HCT116 (cell line): ENCODE measurements at regions not wholly inside any gene's neighbourhood (a gene's known extent, or its start where the extent isn't known, plus 50 kb on each side); places are given as distances from the start of the nearest gene placed in this dataset.

ENCODE experiments used
- ATAC-seq: fragments of 200-7000 bp; cut with Tn5 transposase; 2 replicates; pipeline ENCODE4 v1.9.1; 2020; ENCODE audit warnings: mild to moderate bottlenecking, moderate library complexity
- BruUV-seq: library from RNA; stranded (reverse); fragments of 400-500 nt; replicated peaks from 2 replicates; lab custom pipeline; 2021; lab: Mats Ljungman, UMichigan
- CTCF ChIA-PET: fragments of 300-600 bp; sonication (Branson Sonifier 250); formaldehyde crosslinking; loops from one replicate; lab custom pipeline; 2021; ENCODE audit warnings: antibody characterized with exemption; lab: Charles Lee
- POLR2A ChIA-PET: fragments of 300-600, 350-600 bp; sonication (Branson Sonifier 250); formaldehyde crosslinking; loops from one replicate; lab custom pipeline; 2021; ENCODE audit warnings: antibody characterized with exemption; lab: Charles Lee
- RAD21 ChIA-PET, 2 experiments: fragments of 300-600 bp; sonication (Branson Sonifier 250); formaldehyde crosslinking; loops; one replicate each; lab custom pipeline; 2023; ENCODE audit warnings: low total read pairs in 2 of 2; ENCODE audit not compliant: uncharacterized antibody in 2 of 2, unreplicated experiment in 2 of 2, low non-redundant PET in 1 of 2; lab: Charles Lee
- DNase-seq: peaks from one replicate; pipeline ENCODE4 v3.0.0-alpha.2; 2010; ENCODE audit warnings: low read depth, low spot score
- H2AFZ ChIP-seq: fragments of 200-600 bp; shearing (Covaris generic), sonication (generic); 2 replicates; pipeline ENCODE4 v1.6.1; 2017; ENCODE audit warnings: low read depth, mixed run types, mixed read lengths, antibody characterized with exemption, low read length; ENCODE audit not compliant: poor library complexity, severe bottlenecking
- H3K27ac ChIP-seq: 2 replicates; pipeline ENCODE4 v1.5.1; 2012; ENCODE audit warnings: low read depth, low read length
- H3K27me3 ChIP-seq: fragments of 200-600 bp; sonication (generic); 2 replicates; pipeline ENCODE4 v1.6.1; 2016; ENCODE audit warnings: mixed run types, low read length, mixed read lengths; ENCODE audit not compliant: insufficient read depth
- H3K36me3 ChIP-seq, 2 experiments: fragments of 200-500 bp in 1 of 2; fragments of 200-600 bp in 1 of 2; sonication (Bioruptor generic) in 1 of 2; sonication (generic) in 1 of 2; 2 replicates each; pipeline versions ENCODE4 v1.5.1 to v1.6.1; 2014 to 2016; ENCODE audit warnings: low read length in 2 of 2, inconsistent platforms in 1 of 2, mixed read lengths in 1 of 2, mixed run types in 1 of 2; ENCODE audit not compliant: insufficient read depth in 2 of 2, control insufficient read depth in 1 of 2
- H3K4me1 ChIP-seq, 2 experiments: fragments of 200-600 bp in 1 of 2; sonication (generic) in 1 of 2; 2 replicates each; pipeline versions ENCODE4 v1.5.1 to v1.6.1; 2012 to 2017; ENCODE audit warnings: low read length in 2 of 2, inconsistent platforms in 1 of 2, mild to moderate bottlenecking in 1 of 2, mixed read lengths in 1 of 2, mixed run types in 1 of 2, moderate library complexity in 1 of 2; ENCODE audit not compliant: insufficient read depth in 2 of 2, control insufficient read depth in 1 of 2
- H3K4me2 ChIP-seq: fragments of 200-600 bp; sonication (generic); 2 replicates; pipeline ENCODE4 v1.6.1; 2017; ENCODE audit warnings: mixed run types, low read length, mixed read lengths
- H3K4me3 ChIP-seq, 2 experiments: fragments of 200-600 bp in 1 of 2; sonication (generic) in 1 of 2; replicated peaks in 1 of 2; 2 replicates each; pipeline ENCODE4 v1.5.1; 2011 to 2016; ENCODE audit warnings: low read length in 2 of 2, control low read depth in 1 of 2, low read depth in 1 of 2, mild to moderate bottlenecking in 1 of 2, mixed read lengths in 1 of 2, mixed run types in 1 of 2
- H3K79me2 ChIP-seq: fragments of 200-600 bp; sonication (generic); 2 replicates; pipeline ENCODE4 v1.6.1; 2017; ENCODE audit warnings: mild to moderate bottlenecking, mixed run types, low read length, moderate library complexity, mixed read lengths; ENCODE audit not compliant: insufficient read depth
- H3K9ac ChIP-seq: fragments of 200-600 bp; sonication (generic); 2 replicates; pipeline ENCODE4 v1.6.1; 2016; ENCODE audit warnings: low read length, mixed read lengths
- H3K9me2 ChIP-seq: fragments of 200-600 bp; sonication (generic), shearing (Covaris generic); 2 replicates; pipeline ENCODE4 v1.6.1; 2017; ENCODE audit warnings: mixed run types, mild to moderate bottlenecking, moderate library complexity; ENCODE audit not compliant: insufficient read depth
- H3K9me3 ChIP-seq, 2 experiments: fragments of 200-500 bp in 1 of 2; fragments of 200-600 bp in 1 of 2; sonication (Bioruptor generic) in 1 of 2; sonication (generic) in 1 of 2; 2 replicates each; pipeline ENCODE4 v1.6.1; 2014 to 2017; ENCODE audit warnings: low read length in 2 of 2, mixed read lengths in 2 of 2, inconsistent platforms in 1 of 2, low read depth in 1 of 2, mild to moderate bottlenecking in 1 of 2, mixed run types in 1 of 2, moderate library complexity in 1 of 2; ENCODE audit not compliant: control insufficient read depth in 1 of 2, insufficient read depth in 1 of 2
- H4K20me1 ChIP-seq: fragments of 200-600 bp; sonication (generic), shearing (Covaris generic); 2 replicates; pipeline ENCODE4 v1.6.1; 2017; ENCODE audit warnings: mixed run types, mild to moderate bottlenecking, moderate library complexity; ENCODE audit not compliant: insufficient read depth
- CBX3 ChIP-seq: IDR thresholded peaks from 2 replicates; pipeline ENCODE4 v1.6.1; 2012; ENCODE audit warnings: low read depth
- CEBPB ChIP-seq: IDR thresholded peaks from 2 replicates; pipeline ENCODE4 v1.6.1; 2012; ENCODE audit warnings: low read depth
- EGR1 ChIP-seq: IDR thresholded peaks from 2 replicates; pipeline ENCODE4 v1.6.1; 2012; ENCODE audit warnings: low read depth
- EZH2 ChIP-seq: fragments of 200-600 bp; sonication (generic); IDR thresholded peaks from 2 replicates; pipeline ENCODE4 v1.6.1; 2017; ENCODE audit warnings: antibody characterized with exemption, mixed run types
- JUND ChIP-seq: IDR thresholded peaks from 2 replicates; pipeline ENCODE4 v1.6.1; 2012
- POLR2A ChIP-seq: IDR thresholded peaks from 2 replicates; pipeline ENCODE4 v1.7.0; 2011; ENCODE audit warnings: borderline replicate concordance; ENCODE audit not compliant: insufficient read depth, insufficient read length; ENCODE audit errors: extremely low read depth
- POLR2AphosphoS5 ChIP-seq: IDR thresholded peaks from 2 replicates; pipeline ENCODE4 v1.6.1; 2011; ENCODE audit warnings: mild to moderate bottlenecking, low read depth, low read length, moderate library complexity
- RAD21 ChIP-seq: IDR thresholded peaks from 2 replicates; pipeline ENCODE4 v1.6.1; 2012; ENCODE audit warnings: low read depth, mild to moderate bottlenecking
- REST ChIP-seq: IDR thresholded peaks from 2 replicates; pipeline ENCODE4 v1.6.1; 2012; ENCODE audit warnings: low read depth
- TCF7L2 ChIP-seq: IDR thresholded peaks from 2 replicates; pipeline ENCODE4 v1.7.0; 2011; ENCODE audit warnings: borderline replicate concordance, inconsistent platforms; ENCODE audit not compliant: insufficient read depth, insufficient read length; ENCODE audit errors: extremely low read depth
- ZFX ChIP-seq: fragments of 450-650 bp; IDR thresholded peaks from 2 replicates; pipeline ENCODE4 v1.6.1; 2017
- ZNF274 ChIP-seq: fragments of 200-500 bp; sonication (Bioruptor generic); IDR thresholded peaks from 2 replicates; pipeline ENCODE4 v1.6.1; 2014; ENCODE audit warnings: mild to moderate bottlenecking, low read depth, low read length, inconsistent platforms
- intact Hi-C: fragments of 100-400 bp; cut with micrococcal nuclease; formaldehyde crosslinking; loops from 2 replicates; pipeline ENCODE4 v1.10.0; 2022
- TF ChIP-seq, protein P1 (sequence below), 3 experiments: fragments of 200-600 bp in 1 of 3; sonication (generic) in 1 of 3; IDR thresholded peaks in 2 of 3; conservative IDR thresholded peaks in 1 of 3; 2 replicates each; pipeline ENCODE4 v1.5.1; 2012 to 2017; ENCODE audit warnings: low read depth in 2 of 3, low read length in 2 of 3, antibody characterized with exemption in 1 of 3, borderline replicate concordance in 1 of 3, control low read depth in 1 of 3, mild to moderate bottlenecking in 1 of 3, mixed read lengths in 1 of 3, mixed run types in 1 of 3, moderate library complexity in 1 of 3; ENCODE audit not compliant: insufficient read depth in 1 of 3

- DNase-seq (no peak), ATAC-seq (no peak)
- intact Hi-C loops = no loop called here
- Histone ChIP-seq H3K27ac (no peak overlapping the region), H3K9me2 (no peaks in the 10 kb centered on the region), H3K4me1 (no peaks in the 10 kb centered on the region), H3K4me2 (no peak overlapping the region), H2AFZ (no peak overlapping the region), H3K79me2 (no peaks in the 10 kb centered on the region), H3K36me3 (no peaks in the 10 kb centered on the region), H3K9me3 (peaks cover 3 to 30% of the 10 kb centered on the region in 2 experiments; a peak in 3 of 4 replicates)
- POLR2A ChIA-PET = no interaction called here
- CTCF ChIA-PET = no interaction called here
- TF ChIP-seq POLR2AphosphoS5 (no peak), ZFX (no peak), REST (no peak), EZH2 (no peak), RAD21 (no peak), JUND (no peak), TCF7L2 (no peak), POLR2A (no peak), EGR1 (no peak), ZNF274 (no peak), CBX3 (no peak), CEBPB (no peak)
- TF ChIP-seq, protein P1, sequence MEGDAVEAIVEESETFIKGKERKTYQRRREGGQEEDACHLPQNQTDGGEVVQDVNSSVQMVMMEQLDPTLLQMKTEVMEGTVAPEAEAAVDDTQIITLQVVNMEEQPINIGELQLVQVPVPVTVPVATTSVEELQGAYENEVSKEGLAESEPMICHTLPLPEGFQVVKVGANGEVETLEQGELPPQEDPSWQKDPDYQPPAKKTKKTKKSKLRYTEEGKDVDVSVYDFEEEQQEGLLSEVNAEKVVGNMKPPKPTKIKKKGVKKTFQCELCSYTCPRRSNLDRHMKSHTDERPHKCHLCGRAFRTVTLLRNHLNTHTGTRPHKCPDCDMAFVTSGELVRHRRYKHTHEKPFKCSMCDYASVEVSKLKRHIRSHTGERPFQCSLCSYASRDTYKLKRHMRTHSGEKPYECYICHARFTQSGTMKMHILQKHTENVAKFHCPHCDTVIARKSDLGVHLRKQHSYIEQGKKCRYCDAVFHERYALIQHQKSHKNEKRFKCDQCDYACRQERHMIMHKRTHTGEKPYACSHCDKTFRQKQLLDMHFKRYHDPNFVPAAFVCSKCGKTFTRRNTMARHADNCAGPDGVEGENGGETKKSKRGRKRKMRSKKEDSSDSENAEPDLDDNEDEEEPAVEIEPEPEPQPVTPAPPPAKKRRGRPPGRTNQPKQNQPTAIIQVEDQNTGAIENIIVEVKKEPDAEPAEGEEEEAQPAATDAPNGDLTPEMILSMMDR (IDR thresholded peaks at IDR 0.05 in 2 of 3, conservative IDR thresholded peaks at IDR 0.05 in 1 of 3; ENCODE audit: borderline replicate concordance in 1 of 3, insufficient read depth in 1 of 3, low read depth in 2 of 3, low read length in 2 of 3) = no peak
- TF ChIP-seq, all 23 proteins: peak for 0
- Histone ChIP-seq H3K9ac (no peak overlapping the region), H3K27me3 (no peaks in the 10 kb centered on the region), H4K20me1 (no peaks in the 10 kb centered on the region), H3K4me3 (no peak overlapping the region)
- RAD21 ChIA-PET = no interaction called here
- BruUV-seq = no TSS peak
Measured at GRCh38 chr11:97419729-97420128, 1029.9 kb downstream of the JRKL start.
